Muscle layer of duodenum (tissue), 2 donors: ENCODE measurements at regions not wholly inside any gene's neighbourhood (a gene's known extent, or its start where the extent isn't known, plus 50 kb on each side); places are given as distances from the start of the nearest gene placed in this dataset.

ENCODE experiments used
- H3K27ac ChIP-seq: one replicate; pipeline ENCODE4 v1.7.0; 2013; ENCODE audit warnings: mild to moderate bottlenecking, low read length
- H3K27me3 ChIP-seq: one replicate; pipeline ENCODE4 v1.7.0; 2013; ENCODE audit warnings: low read depth, mild to moderate bottlenecking, control low read depth, low read length
- H3K36me3 ChIP-seq, 2 donors: one replicate each; pipeline ENCODE4 v1.7.0; 2013; ENCODE audit warnings: low read length in 2 of 2, control low read depth in 1 of 2, mild to moderate bottlenecking in 1 of 2; ENCODE audit not compliant: insufficient read depth in 2 of 2, control insufficient read depth in 1 of 2
- H3K4me1 ChIP-seq, 2 donors: one replicate each; pipeline ENCODE4 v1.7.0; 2013; ENCODE audit warnings: low read length in 2 of 2, mild to moderate bottlenecking in 2 of 2, control low read depth in 1 of 2, moderate library complexity in 1 of 2; ENCODE audit not compliant: insufficient read depth in 2 of 2, control insufficient read depth in 1 of 2
- H3K4me3 ChIP-seq, 2 donors: one replicate each; pipeline ENCODE4 v1.7.0; 2013; ENCODE audit warnings: low read length in 2 of 2, low read depth in 1 of 2, mild to moderate bottlenecking in 1 of 2
- H3K9me3 ChIP-seq, 2 donors: one replicate each; pipeline ENCODE4 v1.7.0; 2013; ENCODE audit warnings: low read length in 2 of 2, control low read depth in 1 of 2, mild to moderate bottlenecking in 1 of 2; ENCODE audit not compliant: control insufficient read depth in 1 of 2
- donor health status: healthy.

- Histone ChIP-seq H3K27me3 (no peaks in the 10 kb centered on the region), H3K9me3 (peaks cover 6 to 31% of the 10 kb centered on the region in 2 donors), H3K27ac (no peak overlapping the region), H3K4me3 (no peak overlapping the region), H3K4me1 (no peaks in the 10 kb centered on the region), H3K36me3 (no peaks in the 10 kb centered on the region)
These were observed 262.1 kb upstream of the PKN2 start for GRCh38 chr1:88421997-88422396.

- no peaks in the 10 kb centered on the region for H3K4me1 ChIP-seq
- H3K27me3 ChIP-seq: no peaks in the 10 kb centered on the region
- H3K27ac ChIP-seq: no peak overlapping the region
- peaks cover 0 to 8% of the 10 kb centered on the region in 2 donors for H3K9me3 ChIP-seq
- no peak overlapping the region for H3K4me3 ChIP-seq
- no peaks in the 10 kb centered on the region for H3K36me3 ChIP-seq
These were observed 250.5 kb upstream of the PKN2 start for GRCh38 chr1:88433556-88433955.

- no peaks in the 10 kb centered on the region for H3K4me1 ChIP-seq
- H3K4me3 ChIP-seq: no peak overlapping the region
- no peak overlapping the region for H3K27ac ChIP-seq
- H3K36me3 ChIP-seq: no peaks in the 10 kb centered on the region
- H3K27me3 ChIP-seq: no peaks in the 10 kb centered on the region
- H3K9me3 ChIP-seq: peaks cover 0 to 8% of the 10 kb centered on the region in 2 donors
These were observed 249.2 kb upstream of the PKN2 start for GRCh38 chr1:88434836-88435235.

DNA sequence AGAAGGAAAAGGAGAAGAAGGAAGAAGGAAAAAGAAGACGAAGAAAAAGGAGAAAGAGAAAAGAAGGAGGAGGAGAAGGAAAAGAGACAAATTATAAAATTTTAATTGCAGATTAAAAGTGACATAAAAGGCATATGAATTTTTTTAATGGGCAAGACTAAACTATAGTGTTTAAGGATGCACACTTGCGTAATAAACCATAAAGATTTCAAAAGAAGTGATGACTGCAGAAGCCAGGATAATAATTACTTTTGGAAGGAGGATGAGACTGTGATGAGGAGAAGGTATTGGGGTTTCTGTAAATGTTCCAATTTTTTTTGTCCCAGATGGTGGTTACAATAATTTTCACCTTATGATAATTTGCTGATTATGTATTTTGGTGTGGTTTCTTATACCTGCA is 243.1 kb upstream of the PKN2 start:
- H3K36me3 ChIP-seq: no peaks in the 10 kb centered on the region
- H3K4me3 ChIP-seq: no peak overlapping the region
- peaks cover 0 to 4% of the 10 kb centered on the region in 2 donors for H3K9me3 ChIP-seq
- no peaks in the 10 kb centered on the region for H3K27me3 ChIP-seq
- no peak overlapping the region for H3K27ac ChIP-seq
- no peaks in the 10 kb centered on the region for H3K4me1 ChIP-seq

DNA sequence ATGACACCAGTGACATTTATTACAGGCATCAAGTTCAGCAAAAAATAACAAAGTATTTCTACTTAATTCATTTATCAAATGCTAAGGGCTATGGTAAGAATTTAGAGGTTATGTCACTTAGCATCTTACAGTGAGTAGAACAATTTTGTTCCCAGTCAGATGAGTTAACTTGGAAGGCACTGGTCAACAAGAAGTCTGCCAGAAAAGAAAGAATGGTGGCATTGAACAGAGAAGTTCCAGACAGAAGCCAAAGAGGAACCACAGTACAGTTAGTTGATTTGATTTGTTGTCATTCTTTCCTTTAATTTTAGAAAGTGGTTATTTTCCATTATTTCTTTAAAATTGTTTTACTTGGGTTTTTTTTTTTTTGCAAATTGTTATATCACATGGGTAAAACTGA is 232.2 kb upstream of the PKN2 start:
- Histone ChIP-seq H3K4me1 (no peaks in the 10 kb centered on the region), H3K4me3 (no peak overlapping the region), H3K9me3 (peaks cover 0 to 3% of the 10 kb centered on the region in 2 donors), H3K36me3 (no peaks in the 10 kb centered on the region), H3K27ac (no peak overlapping the region), H3K27me3 (no peaks in the 10 kb centered on the region)

DNA sequence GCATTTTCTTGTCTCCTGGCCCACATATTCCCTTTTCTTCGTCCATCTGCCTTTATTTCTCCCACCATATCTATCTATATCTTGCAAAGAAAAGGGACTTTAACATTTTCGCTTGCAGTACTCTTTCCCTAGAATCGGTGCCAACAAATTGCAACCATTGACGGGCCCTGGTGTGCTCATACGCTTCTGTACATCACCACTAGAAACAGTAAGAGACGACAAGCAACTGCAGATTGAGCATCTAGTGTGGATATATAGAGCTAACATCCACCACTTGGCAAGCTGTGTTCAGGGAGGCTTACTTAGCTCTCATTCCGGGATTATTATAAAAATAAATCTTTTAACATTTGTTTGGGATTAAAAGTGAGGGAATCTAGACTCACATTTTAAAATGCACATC is 230.8 kb upstream of the PKN2 start:
- no peak overlapping the region for H3K4me3 ChIP-seq

GRCh38 chr1:88454781-88455180 is 229.3 kb upstream of the PKN2 start:
- H3K9me3 ChIP-seq: peaks cover 0 to 1% of the 10 kb centered on the region in 2 donors
- H3K36me3 ChIP-seq: no peaks in the 10 kb centered on the region
- no peaks in the 10 kb centered on the region for H3K4me1 ChIP-seq
- no peak overlapping the region for H3K4me3 ChIP-seq
- no peak overlapping the region for H3K27ac ChIP-seq
- no peaks in the 10 kb centered on the region for H3K27me3 ChIP-seq

More for the DNA sequence above, 230.8 kb upstream of the PKN2 start:
- Histone ChIP-seq H3K27ac (no peak overlapping the region), H3K4me1 (no peaks in the 10 kb centered on the region), H3K36me3 (no peaks in the 10 kb centered on the region), H3K27me3 (no peaks in the 10 kb centered on the region), H3K9me3 (peaks cover 0 to 3% of the 10 kb centered on the region in 2 donors)

GRCh38 chr1:88455621-88456256 is 228.3 kb upstream of the PKN2 start:
- Histone ChIP-seq H3K4me1 (no peaks in the 10 kb centered on the region), H3K27ac (no peak overlapping the region), H3K36me3 (no peaks in the 10 kb centered on the region), H3K9me3 (no peaks in the 10 kb centered on the region), H3K4me3 (no peak overlapping the region), H3K27me3 (no peaks in the 10 kb centered on the region)

DNA sequence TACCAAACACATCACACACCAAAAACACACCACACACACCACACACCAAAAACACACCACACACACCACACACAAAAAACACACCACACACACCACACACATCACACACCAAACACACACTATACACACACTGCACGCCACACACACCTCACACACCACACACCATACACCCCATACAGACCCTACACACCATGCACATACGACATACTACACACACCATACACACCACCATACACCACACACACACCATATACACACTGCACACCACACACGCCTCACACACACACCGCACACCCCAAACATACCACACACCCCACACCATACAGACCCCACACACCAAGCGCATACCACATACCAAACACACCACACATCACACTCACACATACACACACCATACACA is 226.9 kb upstream of the PKN2 start:
- Histone ChIP-seq H3K4me3 (no peak overlapping the region), H3K27me3 (no peaks in the 10 kb centered on the region), H3K4me1 (peaks cover 0 to 11% of the 10 kb centered on the region in 2 donors), H3K36me3 (no peaks in the 10 kb centered on the region), H3K9me3 (no peaks in the 10 kb centered on the region), H3K27ac (no peak overlapping the region)

GRCh38 chr1:88461007-88461406 is 223.1 kb upstream of the PKN2 start:
- H3K27me3 ChIP-seq: no peaks in the 10 kb centered on the region
- H3K4me1 ChIP-seq: peaks cover 0 to 12% of the 10 kb centered on the region in 2 donors
- H3K27ac ChIP-seq: no peak overlapping the region
- no peak overlapping the region for H3K4me3 ChIP-seq
- H3K36me3 ChIP-seq: no peaks in the 10 kb centered on the region
- no peaks in the 10 kb centered on the region for H3K9me3 ChIP-seq

DNA sequence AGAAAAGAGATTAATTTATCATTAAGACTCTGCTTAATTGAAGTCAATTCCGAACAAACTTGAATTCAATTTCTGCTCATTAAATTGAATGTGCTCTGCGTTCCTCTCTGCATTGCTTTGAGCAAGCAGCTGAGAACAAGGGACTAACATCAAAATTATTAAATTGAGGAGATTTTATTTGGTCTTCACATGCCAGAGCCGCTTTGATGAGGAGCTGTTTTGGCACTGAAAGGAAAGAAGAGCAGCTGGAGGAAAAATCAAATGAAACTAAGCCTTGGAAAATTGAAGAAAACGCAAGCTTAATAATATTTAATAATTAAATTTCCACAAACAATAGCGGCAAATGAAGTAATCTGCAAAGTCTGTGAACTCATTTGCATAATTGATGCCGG is 222.0 kb upstream of the PKN2 start:
- H3K4me1 ChIP-seq: peaks cover 0 to 12% of the 10 kb centered on the region in 2 donors
- peak overlapping the region; percentile 47 to 56 for H3K4me3 ChIP-seq
- H3K27ac ChIP-seq: no peak overlapping the region
- H3K36me3 ChIP-seq: no peaks in the 10 kb centered on the region
- no peaks in the 10 kb centered on the region for H3K27me3 ChIP-seq
- no peaks in the 10 kb centered on the region for H3K9me3 ChIP-seq
